GM12864 (cell line): ENCODE measurements at regions not wholly inside any gene's neighbourhood (a gene's known extent, or its start where the extent isn't known, plus 50 kb on each side); places are given as distances from the start of the nearest gene placed in this dataset.

ENCODE experiments used
- DNase-seq: peaks from one replicate; pipeline ENCODE4 v3.0.0-alpha.2; 2011; ENCODE audit warnings: low read depth
- H3K4me3 ChIP-seq: 2 replicates; pipeline ENCODE4 v1.5.1; 2011; ENCODE audit warnings: mild to moderate bottlenecking, low read depth, low read length, control low read depth
- CTCF ChIP-seq: IDR thresholded peaks from 2 replicates; pipeline ENCODE4 v1.5.1; 2011; ENCODE audit warnings: low read depth, mild to moderate bottlenecking, moderate library complexity, low read length, control low read depth, inconsistent platforms; ENCODE audit errors: missing control alignments

GRCh38 chr2:53174539-53174938 is 593.1 kb upstream of the CHAC2 start:
- TF ChIP-seq CTCF = no peak
- no peak overlapping the region for H3K4me3 ChIP-seq
- DNase-seq = no peak

GRCh38 chr2:53173698-53174455 is 593.7 kb upstream of the CHAC2 start:
- no peak for TF ChIP-seq CTCF
- no peak for DNase-seq

GRCh38 chr2:53173091-53173490 is 594.5 kb upstream of the CHAC2 start:
- no peak for DNase-seq
- no peak overlapping the region for H3K4me3 ChIP-seq
- TF ChIP-seq CTCF = no peak

More at GRCh38 chr2:53173698-53174455, 593.7 kb upstream of the CHAC2 start:
- H3K4me3 ChIP-seq = no peak overlapping the region

- no peak for TF ChIP-seq CTCF
- no peak overlapping the region for H3K4me3 ChIP-seq
- DNase-seq = no peak
Observed at GRCh38 chr2:53170466-53170865, 597.1 kb upstream of the CHAC2 start.

GRCh38 chr2:53167227-53167626 is 600.4 kb upstream of the CHAC2 start:
- no peak for DNase-seq
- TF ChIP-seq CTCF = no peak
- no peak overlapping the region for H3K4me3 ChIP-seq

GRCh38 chr2:53150146-53150545 is 617.5 kb upstream of the CHAC2 start:
- no peak for TF ChIP-seq CTCF
- H3K4me3 ChIP-seq = no peak overlapping the region
- DNase-seq = no peak

GRCh38 chr2:53148221-53148620 is 619.4 kb upstream of the CHAC2 start:
- H3K4me3 ChIP-seq = no peak overlapping the region
- DNase-seq = no peak
- TF ChIP-seq CTCF = no peak
